MCF 10A (cell line): ENCODE measurements at regions not wholly inside any gene's neighbourhood (a gene's known extent, or its start where the extent isn't known, plus 50 kb on each side); places are given as distances from the start of the nearest gene placed in this dataset.

ENCODE experiments used
- BruUV-seq: library from RNA; stranded (reverse); fragments of 400-500 nt; replicated peaks from 2 replicates; lab custom pipeline; 2021; lab: Mats Ljungman, UMichigan
- CTCF ChIA-PET: fragments of 300-600 bp; sonication (Branson Sonifier 250); formaldehyde crosslinking; extraction: SDS; loops from one replicate; lab custom pipeline; 2021; ENCODE audit warnings: antibody characterized with exemption, inconsistent platforms; lab: Yijun Ruan, JAX
- POLR2A ChIA-PET: fragments of 300-600, 350-650 bp; sonication (Branson Sonifier 250); formaldehyde crosslinking; extraction: SDS; loops from one replicate; lab custom pipeline; 2020; ENCODE audit warnings: antibody characterized with exemption, inconsistent platforms; lab: Yijun Ruan, JAX
- DNase-seq: peaks from one replicate; pipeline ENCODE4 v3.0.0-alpha.2; 2018; ENCODE audit not compliant: unreplicated experiment
- H3K27ac Mint-ChIP-seq: one replicate; pipeline ENCODE4 v1.8.0; 2022; ENCODE audit warnings: mild to moderate bottlenecking, low read depth, mixed read lengths; ENCODE audit not compliant: unreplicated experiment
- H3K27me3 Mint-ChIP-seq: one replicate; pipeline ENCODE4 v1.8.0; 2022; ENCODE audit warnings: mixed read lengths; ENCODE audit not compliant: insufficient read depth, unreplicated experiment
- H3K36me3 Mint-ChIP-seq: one replicate; pipeline ENCODE4 v1.8.0; 2022; ENCODE audit warnings: mild to moderate bottlenecking, moderate library complexity, mixed read lengths; ENCODE audit not compliant: insufficient read depth, unreplicated experiment
- H3K4me1 Mint-ChIP-seq: one replicate; pipeline ENCODE4 v1.8.0; 2022; ENCODE audit warnings: mixed read lengths; ENCODE audit not compliant: insufficient read depth, unreplicated experiment
- H3K4me3 Mint-ChIP-seq: one replicate; pipeline ENCODE4 v1.8.0; 2022; ENCODE audit warnings: mild to moderate bottlenecking, moderate library complexity, mixed read lengths; ENCODE audit not compliant: unreplicated experiment
- H3K9me3 Mint-ChIP-seq: one replicate; pipeline ENCODE4 v1.8.0; 2022; ENCODE audit warnings: mixed read lengths; ENCODE audit not compliant: unreplicated experiment
- intact Hi-C: fragments of 100-400 bp; cut with micrococcal nuclease; formaldehyde crosslinking; loops from 2 replicates; pipeline ENCODE4 v1.14.1; 2022
- TF ChIP-seq, protein P1 (sequence below): fragments of 200-600 bp; IDR thresholded peaks from one replicate; pipeline ENCODE4 v1.8.0; 2022; ENCODE audit warnings: antibody characterized with exemption, mild to moderate bottlenecking; ENCODE audit not compliant: unreplicated experiment

GRCh38 chr14:48792376-48793024 lies 793.7 kb downstream of the RPS29 start:
- H3K9me3 Mint-ChIP-seq: peaks cover 13% of the 10 kb centered on the region
- POLR2A ChIA-PET: no interaction called here
- no peak overlapping the region for H3K4me3 Mint-ChIP-seq
- CTCF ChIA-PET: no interaction called here
- H3K4me1 Mint-ChIP-seq: no peaks in the 10 kb centered on the region
- H3K36me3 Mint-ChIP-seq: no peaks in the 10 kb centered on the region
- DNase-seq: no peak
- no peak overlapping the region for H3K27ac Mint-ChIP-seq
- no peaks in the 10 kb centered on the region for H3K27me3 Mint-ChIP-seq
- no TSS peak for BruUV-seq
- TF ChIP-seq, protein P1, sequence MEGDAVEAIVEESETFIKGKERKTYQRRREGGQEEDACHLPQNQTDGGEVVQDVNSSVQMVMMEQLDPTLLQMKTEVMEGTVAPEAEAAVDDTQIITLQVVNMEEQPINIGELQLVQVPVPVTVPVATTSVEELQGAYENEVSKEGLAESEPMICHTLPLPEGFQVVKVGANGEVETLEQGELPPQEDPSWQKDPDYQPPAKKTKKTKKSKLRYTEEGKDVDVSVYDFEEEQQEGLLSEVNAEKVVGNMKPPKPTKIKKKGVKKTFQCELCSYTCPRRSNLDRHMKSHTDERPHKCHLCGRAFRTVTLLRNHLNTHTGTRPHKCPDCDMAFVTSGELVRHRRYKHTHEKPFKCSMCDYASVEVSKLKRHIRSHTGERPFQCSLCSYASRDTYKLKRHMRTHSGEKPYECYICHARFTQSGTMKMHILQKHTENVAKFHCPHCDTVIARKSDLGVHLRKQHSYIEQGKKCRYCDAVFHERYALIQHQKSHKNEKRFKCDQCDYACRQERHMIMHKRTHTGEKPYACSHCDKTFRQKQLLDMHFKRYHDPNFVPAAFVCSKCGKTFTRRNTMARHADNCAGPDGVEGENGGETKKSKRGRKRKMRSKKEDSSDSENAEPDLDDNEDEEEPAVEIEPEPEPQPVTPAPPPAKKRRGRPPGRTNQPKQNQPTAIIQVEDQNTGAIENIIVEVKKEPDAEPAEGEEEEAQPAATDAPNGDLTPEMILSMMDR: no peak
- intact Hi-C loops: no loop called here

DNA sequence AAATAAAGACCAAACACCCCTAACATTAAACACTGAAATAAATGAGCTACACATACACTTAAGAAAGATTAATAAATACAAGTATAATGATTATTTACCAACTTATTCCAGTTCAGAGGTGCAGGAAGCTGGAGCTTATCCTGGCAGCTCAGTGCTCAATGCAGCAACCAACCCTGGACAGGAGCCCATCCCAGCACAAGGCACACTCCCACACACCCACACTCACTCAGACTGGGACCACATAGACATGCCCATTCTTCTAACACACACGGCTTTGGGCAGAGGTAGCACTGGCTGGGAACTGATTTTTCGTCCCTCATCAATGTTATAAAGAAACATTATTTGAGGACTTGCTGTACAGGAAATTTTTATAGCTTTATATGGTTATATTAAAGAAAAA lies 797.4 kb downstream of the RPS29 start:
- CTCF ChIA-PET: no interaction called here
- BruUV-seq: no TSS peak
- no peaks in the 10 kb centered on the region for H3K27me3 Mint-ChIP-seq
- peaks cover 5% of the 10 kb centered on the region for H3K9me3 Mint-ChIP-seq
- H3K36me3 Mint-ChIP-seq: no peaks in the 10 kb centered on the region
- POLR2A ChIA-PET: no interaction called here
- intact Hi-C loops: no loop called here
- TF ChIP-seq, protein P1: no peak
- no peak overlapping the region for H3K4me3 Mint-ChIP-seq
- H3K27ac Mint-ChIP-seq: no peak overlapping the region
- no peaks in the 10 kb centered on the region for H3K4me1 Mint-ChIP-seq
- DNase-seq: no peak

- H3K36me3 Mint-ChIP-seq: no peaks in the 10 kb centered on the region
- no peaks in the 10 kb centered on the region for H3K9me3 Mint-ChIP-seq
- CTCF ChIA-PET: no interaction called here
- TF ChIP-seq, protein P1: no peak
- no TSS peak for BruUV-seq
- intact Hi-C loops: no loop called here
- H3K27me3 Mint-ChIP-seq: no peaks in the 10 kb centered on the region
- H3K27ac Mint-ChIP-seq: no peak overlapping the region
- H3K4me1 Mint-ChIP-seq: no peaks in the 10 kb centered on the region
- H3K4me3 Mint-ChIP-seq: no peak overlapping the region
- POLR2A ChIA-PET: no interaction called here
- no peak for DNase-seq
These were observed 799.7 kb downstream of the RPS29 start for GRCh38 chr14:48786498-48786897.

DNA sequence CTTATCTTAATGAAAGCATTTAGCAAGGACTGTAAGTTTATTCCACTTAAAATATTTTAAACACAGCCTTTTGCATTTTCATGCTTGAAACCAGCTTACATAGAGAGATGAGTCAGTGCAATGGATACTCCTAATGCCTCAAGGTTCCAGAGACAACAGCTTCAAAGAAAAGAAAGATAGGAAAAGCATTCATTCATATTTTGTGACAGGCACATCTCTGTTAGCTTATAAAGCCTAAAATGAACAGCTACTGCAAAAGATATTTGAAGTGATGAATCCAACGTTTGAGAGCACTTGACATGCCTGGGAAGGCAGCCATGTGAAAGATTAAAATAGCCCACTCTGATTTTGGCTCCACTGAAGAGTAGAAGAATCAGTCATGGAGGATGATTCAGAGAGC lies 814.5 kb downstream of the RPS29 start:
- ChIA-PET CTCF (interaction anchor here (0.5 to 1.7 kb wide), 2 partner anchors 24 to 962 kb away, joined by 3 read pairs; no protein-coding TSS in a partner anchor), POLR2A (no interaction called here)
- Mint-ChIP-seq H3K4me3 (no peak overlapping the region), H3K9me3 (peaks cover 13% of the 10 kb centered on the region), H3K36me3 (no peaks in the 10 kb centered on the region), H3K27me3 (no peaks in the 10 kb centered on the region), H3K4me1 (no peaks in the 10 kb centered on the region), H3K27ac (no peak overlapping the region)
- intact Hi-C loops: no loop called here
- no peak for DNase-seq
- no TSS peak for BruUV-seq
- TF ChIP-seq, protein P1: no peak
